B cell (primary cell): ENCODE measurements at regions not wholly inside any gene's neighbourhood (a gene's known extent, or its start where the extent isn't known, plus 50 kb on each side); places are given as distances from the start of the nearest gene placed in this dataset.

ENCODE experiments used
- CTCF ChIP-seq: fragments of 200-600 bp; IDR thresholded peaks from one replicate; pipeline ENCODE4 v1.8.0; 2022; ENCODE audit warnings: antibody characterized with exemption, mild to moderate bottlenecking
- EZH2 ChIP-seq: IDR thresholded peaks from 2 replicates; pipeline ENCODE4 v1.6.1; 2012; ENCODE audit warnings: borderline replicate concordance, low read depth, mild to moderate bottlenecking, moderate library complexity, low read length; ENCODE audit not compliant: insufficient read depth, poor library complexity, severe bottlenecking

DNA sequence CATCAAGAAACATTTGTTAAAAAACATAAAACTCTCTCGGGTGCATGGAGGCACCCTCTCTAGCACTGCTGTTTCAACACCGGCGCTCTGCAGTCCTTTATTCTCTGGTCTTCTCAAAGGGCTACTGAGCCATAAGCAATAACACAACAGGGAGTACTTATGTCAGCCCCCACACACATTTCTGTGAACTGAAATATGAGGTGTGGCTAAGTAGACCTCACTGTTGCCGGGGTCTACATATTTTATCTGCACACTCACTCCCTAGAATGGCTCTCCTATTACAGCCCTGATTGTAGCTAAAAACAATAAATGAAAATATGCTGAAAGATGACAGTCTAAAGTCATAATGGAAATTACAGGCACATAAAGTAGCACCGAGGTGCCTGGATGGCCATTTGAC is 235.1 kb downstream of the GRB14 start:
- no peak for TF ChIP-seq CTCF
- no peak for TF ChIP-seq EZH2
